ENCODE measurements at regions not wholly inside any gene's neighbourhood (a gene's known extent, or its start where the extent isn't known, plus 50 kb on each side); places are given as distances from the start of the nearest gene placed in this dataset.

- in situ Hi-C loops (cut with MboI; ENCODE audit: low sequenced_read_pairs) = loop anchor here (25.0 kb wide), 1 partner anchor 772 kb away; no protein-coding TSS in a partner anchor
Measured at GRCh38 chr12:11564984-11565651, 84.4 kb upstream of the ETV6 start.

- in situ Hi-C loops (cut with MboI; ENCODE audit: low sequenced_read_pairs) = loop anchor here (25.0 kb wide), 1 partner anchor 772 kb away; no protein-coding TSS in a partner anchor
Measured at GRCh38 chr12:11565752-11566151, 83.7 kb upstream of the ETV6 start.

GRCh38 chr12:11568155-11568761, 81.2 kb upstream of the ETV6 start:
- in situ Hi-C loops (cut with MboI; ENCODE audit: low sequenced_read_pairs) = loop anchor here (25.0 kb wide), 1 partner anchor 769 kb away; no protein-coding TSS in a partner anchor

GRCh38 chr12:11568762-11569478, 80.6 kb upstream of the ETV6 start:
- in situ Hi-C loops (cut with MboI; ENCODE audit: low sequenced_read_pairs) = loop anchor here (25.0 kb wide), 1 partner anchor 768 kb away; no protein-coding TSS in a partner anchor

- in situ Hi-C loops (cut with MboI; ENCODE audit: low sequenced_read_pairs) = loop anchor here (25.0 kb wide), 1 partner anchor 768 kb away; no protein-coding TSS in a partner anchor
Measured at GRCh38 chr12:11569716-11570115, 79.8 kb upstream of the ETV6 start.

DNA sequence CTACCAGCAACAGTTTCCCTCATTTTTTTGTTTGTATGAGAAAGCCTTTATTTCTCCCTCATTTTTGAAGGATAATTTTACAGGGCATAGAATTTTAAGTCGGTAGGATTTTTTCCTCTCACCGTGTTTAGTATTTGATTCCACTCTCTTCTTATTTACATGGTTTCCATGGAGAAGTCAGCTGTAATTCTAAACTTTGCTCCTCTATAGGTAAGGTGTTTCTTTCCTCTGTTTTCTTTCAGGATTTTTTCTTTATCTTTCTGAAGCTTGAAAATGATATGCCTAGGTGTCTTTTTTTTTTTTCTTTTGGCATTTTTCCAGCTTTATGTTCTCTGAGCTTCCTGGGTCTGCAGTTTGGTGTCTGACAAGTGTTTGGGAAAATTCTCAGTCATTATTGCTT, 75.6 kb upstream of the ETV6 start:
- in situ Hi-C loops (cut with MboI; ENCODE audit: low sequenced_read_pairs) = loop anchor here (25.0 kb wide), 1 partner anchor 763 kb away; no protein-coding TSS in a partner anchor

DNA sequence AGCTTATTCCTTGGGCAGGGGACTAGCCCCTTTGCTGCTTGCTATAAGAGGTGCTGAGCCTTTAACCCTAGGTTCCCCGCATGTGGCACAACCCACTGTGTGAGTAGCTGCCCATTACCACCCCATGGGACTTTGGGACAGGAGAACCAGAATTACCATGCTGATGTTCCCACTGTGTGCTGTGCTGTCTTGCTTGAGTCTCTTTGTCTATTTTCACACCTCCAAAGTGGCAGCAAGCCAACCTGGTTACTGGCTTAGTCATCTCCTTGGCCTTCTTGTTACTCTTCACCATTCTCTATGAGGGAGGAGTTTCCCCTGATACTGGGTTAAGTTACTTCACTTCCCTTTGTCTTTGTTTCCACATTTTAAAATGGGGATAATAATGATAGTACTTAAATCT, 73.4 kb upstream of the ETV6 start:
- in situ Hi-C loops (cut with MboI; ENCODE audit: low sequenced_read_pairs) = loop anchor here (25.0 kb wide), 1 partner anchor 1136 kb away; the partner anchor contains the start of gene CDKN1B

GRCh38 chr12:11577658-11578260, 71.7 kb upstream of the ETV6 start:
- in situ Hi-C loops (cut with MboI; ENCODE audit: low sequenced_read_pairs) = loop anchor here (25.0 kb wide), 1 partner anchor 1135 kb away; the partner anchor contains the start of gene CDKN1B

GRCh38 chr12:11578461-11578993, 70.9 kb upstream of the ETV6 start:
- in situ Hi-C loops (cut with MboI; ENCODE audit: low sequenced_read_pairs) = loop anchor here (25.0 kb wide), 1 partner anchor 1134 kb away; the partner anchor contains the start of gene CDKN1B

DNA sequence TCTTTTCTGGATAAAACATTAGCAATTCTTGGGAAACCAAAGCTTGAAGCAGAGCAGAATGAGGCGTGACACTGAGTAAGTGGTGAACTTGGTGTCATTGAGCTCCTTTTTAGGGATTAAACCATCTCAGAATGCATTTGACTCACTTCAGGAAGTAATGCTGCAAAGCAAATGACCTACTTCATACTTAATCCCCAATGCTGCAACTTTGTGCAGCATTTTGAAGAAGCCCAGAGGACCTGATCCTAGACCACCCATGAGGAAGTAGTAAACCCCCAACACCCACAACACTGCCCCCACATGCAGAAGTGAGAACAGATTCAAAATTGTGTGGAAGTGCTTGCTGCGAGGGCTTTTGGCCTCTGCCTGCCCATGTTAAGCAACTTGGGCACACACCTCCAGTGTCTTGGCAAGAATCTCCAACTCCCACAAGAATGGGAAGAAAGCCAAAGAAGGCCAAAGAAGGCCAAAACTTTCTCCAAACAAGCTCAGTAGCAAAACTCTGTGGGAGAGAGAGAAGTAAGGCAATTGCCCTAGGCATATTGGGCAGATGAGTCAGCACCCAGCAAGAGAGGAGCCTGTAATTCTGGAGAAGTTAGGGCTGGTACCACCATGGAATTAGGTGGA, 69.2 kb upstream of the ETV6 start:
- in situ Hi-C loops (cut with MboI; ENCODE audit: low sequenced_read_pairs) = loop anchor here (10.0 to 25.0 kb wide), 2 partner anchors 445 to 1132 kb away; partner anchors contain the start of gene CDKN1B

GRCh38 chr12:11581179-11581755, 68.2 kb upstream of the ETV6 start:
- in situ Hi-C loops (cut with MboI; ENCODE audit: low sequenced_read_pairs) = loop anchor here (10.0 to 25.0 kb wide), 2 partner anchors 444 to 1131 kb away; partner anchors contain the start of gene CDKN1B

- in situ Hi-C loops (cut with MboI; ENCODE audit: low sequenced_read_pairs) = loop anchor here (10.0 to 25.0 kb wide), 2 partner anchors 440 to 1128 kb away; partner anchors contain the start of gene CDKN1B
Measured at GRCh38 chr12:11584221-11584855, 65.1 kb upstream of the ETV6 start.

GRCh38 chr12:11592484-11592883, 57.0 kb upstream of the ETV6 start:
- in situ Hi-C loops (cut with MboI; ENCODE audit: low sequenced_read_pairs) = loop anchor here (25.0 kb wide), 1 partner anchor 1120 kb away; the partner anchor contains the start of gene CDKN1B

GRCh38 chr12:11593013-11593412, 56.5 kb upstream of the ETV6 start:
- in situ Hi-C loops (cut with MboI; ENCODE audit: low sequenced_read_pairs) = loop anchor here (25.0 kb wide), 1 partner anchor 1119 kb away; the partner anchor contains the start of gene CDKN1B

DNA sequence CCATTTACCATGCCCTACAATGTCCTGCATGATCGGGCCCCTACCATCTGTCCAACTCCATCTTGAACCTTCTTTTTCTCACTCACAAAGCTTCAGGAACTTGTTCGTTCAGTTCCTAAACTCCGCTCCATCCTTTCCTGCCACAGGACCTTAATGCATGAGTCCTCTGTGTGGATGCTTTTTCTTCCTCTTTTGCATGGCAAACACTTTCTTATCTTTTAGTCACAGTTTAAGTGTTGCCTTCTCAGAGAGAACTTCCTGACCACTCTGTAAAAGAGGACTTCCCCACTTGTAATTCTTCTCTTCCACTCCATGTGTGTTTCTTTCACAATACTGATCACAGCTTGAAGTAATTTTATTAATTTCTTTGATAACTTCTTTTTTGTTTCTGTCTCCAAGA, 54.4 kb upstream of the ETV6 start:
- in situ Hi-C loops (cut with MboI; ENCODE audit: low sequenced_read_pairs) = loop anchor here (25.0 kb wide), 1 partner anchor 1117 kb away; the partner anchor contains the start of gene CDKN1B

- in situ Hi-C loops (cut with MboI; ENCODE audit: low sequenced_read_pairs) = loop anchor here (25.0 kb wide), 1 partner anchor 1116 kb away; the partner anchor contains the start of gene CDKN1B
Measured at GRCh38 chr12:11596141-11596540, 53.3 kb upstream of the ETV6 start.

DNA sequence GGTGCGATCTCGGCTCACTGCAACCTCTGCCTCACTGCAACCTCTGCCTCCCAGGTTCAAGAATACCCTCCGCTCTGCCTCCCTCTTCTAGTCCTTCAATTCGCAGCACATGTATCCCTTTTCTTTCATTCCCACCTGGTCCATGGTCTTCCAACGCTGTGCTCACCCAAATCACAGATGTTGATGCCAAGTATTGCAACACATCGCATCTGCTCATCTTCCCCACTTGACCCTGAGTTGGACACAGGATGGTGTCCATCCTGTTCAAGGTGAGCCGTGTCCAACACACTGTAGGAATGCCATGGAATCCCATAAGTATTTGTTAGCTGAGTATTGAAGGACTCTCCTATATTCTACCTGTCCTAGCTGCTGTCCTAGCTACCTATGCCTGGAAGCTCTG, 50.6 kb upstream of the ETV6 start:
- in situ Hi-C loops (cut with MboI; ENCODE audit: low sequenced_read_pairs) = loop anchor here (25.0 kb wide), 1 partner anchor 1113 kb away; the partner anchor contains the start of gene CDKN1B
